IMR-90 (cell line): ENCODE measurements at regions not wholly inside any gene's neighbourhood (a gene's known extent, or its start where the extent isn't known, plus 50 kb on each side); places are given as distances from the start of the nearest gene placed in this dataset.

Experiments
- ATAC-seq: fragments of 200-7000 bp; cut with Tn5 transposase; 2 replicates; pipeline ENCODE4 v1.9.1; 2020; ENCODE audit warnings: low read depth, mild to moderate bottlenecking, moderate library complexity
- BruUV-seq: library from RNA; stranded (reverse); fragments of 400-500 nt; replicated peaks from 2 replicates; lab custom pipeline; 2021; lab: Mats Ljungman, UMichigan
- CTCF ChIA-PET: fragments of 300-600 bp; formaldehyde crosslinking; extraction: SDS; loops from one replicate; lab custom pipeline; 2021; ENCODE audit warnings: antibody characterized with exemption; lab: Yijun Ruan, JAX
- POLR2A ChIA-PET: fragments of 300-600 bp; sonication (Branson Sonifier 250); formaldehyde crosslinking; loops from one replicate; lab custom pipeline; 2022; ENCODE audit warnings: antibody characterized with exemption; ENCODE audit not compliant: unreplicated experiment; lab: Charles Lee
- DNase-seq: peaks from one replicate; pipeline ENCODE4 v3.0.0; 2013
- H2AFZ ChIP-seq: replicated peaks from 2 replicates; pipeline ENCODE3; 2013; ENCODE audit warnings: low read length, mild to moderate bottlenecking; ENCODE audit not compliant: poor library complexity
- H2AK5ac ChIP-seq: 2 replicates; pipeline ENCODE4 v1.6.1; 2013; ENCODE audit warnings: low read depth, low read length, inconsistent platforms
- H2AK9ac ChIP-seq: replicated peaks from 2 replicates; pipeline ENCODE3; 2013; ENCODE audit warnings: mild to moderate bottlenecking, low read depth, low read length, moderate library complexity; ENCODE audit not compliant: poor library complexity
- H2BK120ac ChIP-seq: 2 replicates; pipeline ENCODE4 v1.6.1; 2013; ENCODE audit warnings: low read depth, low read length, inconsistent platforms
- H2BK15ac ChIP-seq: 3 replicates; pipeline ENCODE4 v1.6.1; 2013; ENCODE audit warnings: low read depth, low read length, inconsistent platforms
- H2BK20ac ChIP-seq: 2 replicates; pipeline ENCODE4 v1.6.1; 2013; ENCODE audit warnings: low read depth, mild to moderate bottlenecking, inconsistent platforms, low read length, moderate library complexity
- H2BK5ac ChIP-seq: 2 replicates; pipeline ENCODE4 v1.6.1; 2013; ENCODE audit warnings: mild to moderate bottlenecking, low read depth, low read length, inconsistent platforms; ENCODE audit not compliant: poor library complexity, severe bottlenecking
- H3K14ac ChIP-seq: replicated peaks from 2 replicates; pipeline ENCODE4 v1.6.1; 2013; ENCODE audit warnings: low read depth, low read length, inconsistent platforms
- H3K18ac ChIP-seq: 2 replicates; pipeline ENCODE4 v1.6.1; 2013; ENCODE audit warnings: low read depth, low read length, control low read depth
- H3K23ac ChIP-seq: 2 replicates; pipeline ENCODE4 v1.6.1; 2013; ENCODE audit warnings: low read depth, low read length, inconsistent platforms
- H3K27ac ChIP-seq: 2 replicates; pipeline ENCODE4 v1.5.1; 2013; ENCODE audit warnings: mild to moderate bottlenecking, control low read depth, low read length; ENCODE audit not compliant: insufficient read depth
- H3K27me3 ChIP-seq: 2 replicates; pipeline ENCODE4 v1.6.1; 2013; ENCODE audit warnings: low read length; ENCODE audit not compliant: control insufficient read depth, insufficient read depth
- H3K36me3 ChIP-seq: 2 replicates; pipeline ENCODE4 v1.6.1; 2013; ENCODE audit warnings: low read length, mixed read lengths; ENCODE audit not compliant: control insufficient read depth, insufficient read depth
- H3K4ac ChIP-seq: 2 replicates; pipeline ENCODE4 v1.6.1; 2013; ENCODE audit warnings: low read depth, low read length, inconsistent platforms
- H3K4me1 ChIP-seq: 2 replicates; pipeline ENCODE4 v1.6.1; 2013; ENCODE audit warnings: low read length, mixed read lengths; ENCODE audit not compliant: control insufficient read depth, insufficient read depth
- H3K4me2 ChIP-seq: 2 replicates; pipeline ENCODE4 v1.6.1; 2013; ENCODE audit warnings: low read depth, mild to moderate bottlenecking, control low read depth, low read length, moderate library complexity
- H3K4me3 ChIP-seq: 2 replicates; pipeline ENCODE4 v1.5.1; 2013; ENCODE audit warnings: low read depth, mild to moderate bottlenecking, control low read depth, low read length, moderate library complexity; ENCODE audit not compliant: insufficient read depth
- H3K56ac ChIP-seq: 2 replicates; pipeline ENCODE4 v1.6.1; 2013; ENCODE audit warnings: low read length, inconsistent platforms; ENCODE audit not compliant: insufficient read depth; ENCODE audit errors: extremely low read depth
- H3K79me1 ChIP-seq, 2 experiments: 2 replicates each; pipeline ENCODE4 v1.6.1; 2013; ENCODE audit warnings: low read length in 2 of 2, inconsistent platforms in 1 of 2, low read depth in 1 of 2
- H3K9ac ChIP-seq: 2 replicates; pipeline ENCODE4 v1.6.1; 2013; ENCODE audit warnings: low read depth, low read length, control low read depth
- H3K9me1 ChIP-seq: 2 replicates; pipeline ENCODE4 v1.6.1; 2013; ENCODE audit warnings: low read length, inconsistent platforms; ENCODE audit not compliant: insufficient read depth
- H3K9me3 ChIP-seq: 2 replicates; pipeline ENCODE4 v1.6.1; 2013; ENCODE audit warnings: low read length; ENCODE audit not compliant: control insufficient read depth, insufficient read depth
- H4K20me1 ChIP-seq: 2 replicates; pipeline ENCODE4 v1.6.1; 2013; ENCODE audit warnings: low read length, inconsistent platforms; ENCODE audit not compliant: insufficient read depth
- H4K5ac ChIP-seq: 2 replicates; pipeline ENCODE4 v1.6.1; 2013; ENCODE audit warnings: mild to moderate bottlenecking, low read depth, low read length, control low read depth
- H4K8ac ChIP-seq, 2 experiments: 2 replicates each; pipeline ENCODE4 v1.6.1; 2013; ENCODE audit warnings: low read depth in 2 of 2, low read length in 2 of 2, control low read depth in 1 of 2, inconsistent platforms in 1 of 2
- H4K91ac ChIP-seq: 2 replicates; pipeline ENCODE4 v1.6.1; 2013; ENCODE audit warnings: low read depth, low read length, inconsistent platforms; ENCODE audit not compliant: insufficient read depth
- BHLHE40 ChIP-seq: fragments of 150-350 bp; IDR thresholded peaks from 2 replicates; pipeline ENCODE4 v1.6.1; 2016; ENCODE audit warnings: mild to moderate bottlenecking, low read depth, low read length
- CEBPB ChIP-seq: IDR thresholded peaks from 2 replicates; pipeline ENCODE4 v1.6.1; 2012; ENCODE audit warnings: low read depth, low read length, improper control_type of control experiment
- CHD1 ChIP-seq: IDR thresholded peaks from 2 replicates; pipeline ENCODE4 v1.6.1; 2012; ENCODE audit warnings: low read depth, low read length, improper control_type of control experiment
- FOS ChIP-seq: fragments of 150-350 bp; IDR thresholded peaks from 2 replicates; pipeline ENCODE4 v1.6.1; 2016; ENCODE audit warnings: low read depth, low read length
- MAFK ChIP-seq: IDR thresholded peaks from 2 replicates; pipeline ENCODE4 v1.6.1; 2012; ENCODE audit warnings: low read depth, low read length, improper control_type of control experiment
- MAZ ChIP-seq: IDR thresholded peaks from 2 replicates; pipeline ENCODE4 v1.6.1; 2012; ENCODE audit warnings: low read depth, mild to moderate bottlenecking, low read length, improper control_type of control experiment, moderate library complexity, borderline replicate concordance
- MXI1 ChIP-seq: IDR thresholded peaks from 2 replicates; pipeline ENCODE4 v1.6.1; 2012; ENCODE audit warnings: low read depth, mild to moderate bottlenecking, low read length, moderate library complexity, borderline replicate concordance
- NFE2L2 ChIP-seq: fragments of 150-350 bp; IDR thresholded peaks from 2 replicates; pipeline ENCODE4 v1.6.1; 2016; ENCODE audit warnings: low read depth, mild to moderate bottlenecking, low read length
- POLR2A ChIP-seq: IDR thresholded peaks from 2 replicates; pipeline ENCODE4 v1.6.1; 2012; ENCODE audit warnings: mild to moderate bottlenecking, low read depth, low read length
- RAD21 ChIP-seq: IDR thresholded peaks from 2 replicates; pipeline ENCODE4 v1.6.1; 2012; ENCODE audit warnings: low read length, improper control_type of control experiment
- RFX5 ChIP-seq: IDR thresholded peaks from 2 replicates; pipeline ENCODE4 v1.8.0; 2012; ENCODE audit warnings: low read depth, mild to moderate bottlenecking, low read length, moderate library complexity
- WGBS, 2 experiments: methylation state at CpG; one replicate each; pipeline versions ENCODE4 v1.1.5 to v1.1.7; 2013; ENCODE audit warnings: missing lambda C conversion rate in 2 of 2; ENCODE audit not compliant: insufficient read length in 1 of 2; ENCODE audit errors: extremely low coverage in 2 of 2; 5-methylcytosine and 5-hydroxymethylcytosine counted together
- dilution Hi-C: fragments of 300-500 bp; cut with HindIII; formaldehyde crosslinking; loops from one replicate; pipeline ENCODE4 v1.14.3; 2018; ENCODE audit warnings: low sequenced_read_pairs; ENCODE audit not compliant: unreplicated experiment
- in situ Hi-C: fragments of 300-500 bp; cut with MboI; formaldehyde crosslinking; loops from 3 replicates; pipeline ENCODE4 v1.14.3; 2019; ENCODE audit warnings: low sequenced_read_pairs, inconsistent platforms, mixed read lengths
- intact Hi-C: fragments of 100-400 bp; cut with micrococcal nuclease; formaldehyde crosslinking; loops from 2 replicates; pipeline ENCODE4 v1.10.0; 2022
- TF ChIP-seq, protein P1 (sequence below): fragments of 150-350 bp; IDR thresholded peaks from 2 replicates; pipeline ENCODE4 v1.6.1; 2016; ENCODE audit warnings: low read depth, mild to moderate bottlenecking, low read length, moderate library complexity, borderline replicate concordance
- TF ChIP-seq, protein P2 (sequence below): conservative IDR thresholded peaks from 2 replicates; pipeline ENCODE4 v1.5.1; 2012; ENCODE audit warnings: mild to moderate bottlenecking, low read depth, low read length, improper control_type of control experiment
- TF ChIP-seq, protein P3 (sequence below): fragments of 150-350 bp; IDR thresholded peaks from 2 replicates; pipeline ENCODE4 v1.6.1; 2017; ENCODE audit warnings: mild to moderate bottlenecking, antibody characterized with exemption, low read length, low read depth

DNA sequence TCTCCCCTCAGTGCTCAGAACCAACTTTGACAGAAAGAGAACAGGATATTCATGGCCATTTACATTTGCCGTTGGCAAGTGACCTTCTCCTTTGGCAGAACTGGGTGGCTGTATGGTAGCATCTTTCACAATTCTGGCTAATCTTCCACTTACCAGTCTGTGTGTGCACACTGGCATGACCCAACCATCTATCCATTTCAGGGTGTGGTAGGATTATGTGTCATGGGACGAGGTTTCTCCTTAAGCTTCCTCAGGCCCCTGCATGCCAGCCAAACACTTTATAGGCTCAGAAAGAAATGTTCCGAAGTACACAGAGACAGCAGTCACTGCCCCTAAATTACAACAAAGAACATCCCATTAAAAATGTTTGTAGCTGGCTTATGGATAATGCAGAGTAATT lies 497.1 kb downstream of the NFIB start:
- H3K18ac ChIP-seq: no peak overlapping the region
- ChIA-PET POLR2A (no interaction called here), CTCF (no interaction called here)
- dilution Hi-C loops: no loop called here
- H2AK5ac ChIP-seq: no peak overlapping the region
- no TSS peak for BruUV-seq
- no peak overlapping the region for H3K56ac ChIP-seq
- no peak overlapping the region for H4K91ac ChIP-seq
- H3K9ac ChIP-seq: no peak overlapping the region
- no peaks in the 10 kb centered on the region for H4K20me1 ChIP-seq
- TF ChIP-seq, protein P1, sequence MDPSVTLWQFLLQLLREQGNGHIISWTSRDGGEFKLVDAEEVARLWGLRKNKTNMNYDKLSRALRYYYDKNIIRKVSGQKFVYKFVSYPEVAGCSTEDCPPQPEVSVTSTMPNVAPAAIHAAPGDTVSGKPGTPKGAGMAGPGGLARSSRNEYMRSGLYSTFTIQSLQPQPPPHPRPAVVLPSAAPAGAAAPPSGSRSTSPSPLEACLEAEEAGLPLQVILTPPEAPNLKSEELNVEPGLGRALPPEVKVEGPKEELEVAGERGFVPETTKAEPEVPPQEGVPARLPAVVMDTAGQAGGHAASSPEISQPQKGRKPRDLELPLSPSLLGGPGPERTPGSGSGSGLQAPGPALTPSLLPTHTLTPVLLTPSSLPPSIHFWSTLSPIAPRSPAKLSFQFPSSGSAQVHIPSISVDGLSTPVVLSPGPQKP: no peak
- TF ChIP-seq, protein P2, sequence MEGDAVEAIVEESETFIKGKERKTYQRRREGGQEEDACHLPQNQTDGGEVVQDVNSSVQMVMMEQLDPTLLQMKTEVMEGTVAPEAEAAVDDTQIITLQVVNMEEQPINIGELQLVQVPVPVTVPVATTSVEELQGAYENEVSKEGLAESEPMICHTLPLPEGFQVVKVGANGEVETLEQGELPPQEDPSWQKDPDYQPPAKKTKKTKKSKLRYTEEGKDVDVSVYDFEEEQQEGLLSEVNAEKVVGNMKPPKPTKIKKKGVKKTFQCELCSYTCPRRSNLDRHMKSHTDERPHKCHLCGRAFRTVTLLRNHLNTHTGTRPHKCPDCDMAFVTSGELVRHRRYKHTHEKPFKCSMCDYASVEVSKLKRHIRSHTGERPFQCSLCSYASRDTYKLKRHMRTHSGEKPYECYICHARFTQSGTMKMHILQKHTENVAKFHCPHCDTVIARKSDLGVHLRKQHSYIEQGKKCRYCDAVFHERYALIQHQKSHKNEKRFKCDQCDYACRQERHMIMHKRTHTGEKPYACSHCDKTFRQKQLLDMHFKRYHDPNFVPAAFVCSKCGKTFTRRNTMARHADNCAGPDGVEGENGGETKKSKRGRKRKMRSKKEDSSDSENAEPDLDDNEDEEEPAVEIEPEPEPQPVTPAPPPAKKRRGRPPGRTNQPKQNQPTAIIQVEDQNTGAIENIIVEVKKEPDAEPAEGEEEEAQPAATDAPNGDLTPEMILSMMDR: no peak
- no peak for TF ChIP-seq POLR2A
- TF ChIP-seq RAD21: no peak
- no peak for TF ChIP-seq CEBPB
- TF ChIP-seq RFX5: no peak
- TF ChIP-seq MAFK: no peak
- TF ChIP-seq CHD1: no peak
- no peak for TF ChIP-seq FOS
- TF ChIP-seq, protein P3, sequence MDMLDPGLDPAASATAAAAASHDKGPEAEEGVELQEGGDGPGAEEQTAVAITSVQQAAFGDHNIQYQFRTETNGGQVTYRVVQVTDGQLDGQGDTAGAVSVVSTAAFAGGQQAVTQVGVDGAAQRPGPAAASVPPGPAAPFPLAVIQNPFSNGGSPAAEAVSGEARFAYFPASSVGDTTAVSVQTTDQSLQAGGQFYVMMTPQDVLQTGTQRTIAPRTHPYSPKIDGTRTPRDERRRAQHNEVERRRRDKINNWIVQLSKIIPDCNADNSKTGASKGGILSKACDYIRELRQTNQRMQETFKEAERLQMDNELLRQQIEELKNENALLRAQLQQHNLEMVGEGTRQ: no peak
- TF ChIP-seq MAZ: no peak
- TF ChIP-seq NFE2L2: no peak
- no peak for TF ChIP-seq BHLHE40
- no peak for TF ChIP-seq MXI1
- H2BK5ac ChIP-seq: no peak overlapping the region
- H3K36me3 ChIP-seq: no peaks in the 10 kb centered on the region
- H2AFZ ChIP-seq: no peak overlapping the region
- no peaks in the 10 kb centered on the region for H3K4me1 ChIP-seq
- H2AK9ac ChIP-seq: no peak overlapping the region
- DNase-seq: no peak
- no peaks in the 10 kb centered on the region for H3K27me3 ChIP-seq
- H2BK20ac ChIP-seq: no peak overlapping the region
- H2BK120ac ChIP-seq: no peak overlapping the region
- H4K8ac ChIP-seq: no peak overlapping the region
- no peak overlapping the region for H3K4me2 ChIP-seq
- WGBS, 2 experiments: no CpG with 5 or more reads among the region's 3 CpGs
- H3K79me1 ChIP-seq: no peaks in the 10 kb centered on the region
- H3K14ac ChIP-seq: no peak overlapping the region
- H3K4ac ChIP-seq: no peak overlapping the region
- in situ Hi-C loops: no loop called here
- H2BK15ac ChIP-seq: no peak overlapping the region
- H3K9me3 ChIP-seq: no peaks in the 10 kb centered on the region
- intact Hi-C loops: no loop called here
- H3K9me1 ChIP-seq: no peaks in the 10 kb centered on the region
- no peak for ATAC-seq
- H3K4me3 ChIP-seq: no peak overlapping the region
- H4K5ac ChIP-seq: no peak overlapping the region
- H3K27ac ChIP-seq: no peak overlapping the region
- H3K23ac ChIP-seq: no peak overlapping the region
